ENCODE measurements at regions not wholly inside any gene's neighbourhood (a gene's known extent, or its start where the extent isn't known, plus 50 kb on each side); places are given as distances from the start of the nearest gene placed in this dataset.

- no peak for DNase-seq (ENCODE audit: low spot score)
- no peak overlapping the region for H3K27ac ChIP-seq (ENCODE audit: low read depth, low read length, poor library complexity, severe bottlenecking)
- POLR2A ChIA-PET (ENCODE audit: low non-redundant PET): no interaction called here
Measured at GRCh38 chr7:91609525-91609924, 271.0 kb downstream of the MTERF1 start.

GRCh38 chr7:91614431-91614830 lies 266.1 kb downstream of the MTERF1 start:
- Histone ChIP-seq H3K27me3 (replicated peaks; ENCODE audit: insufficient read depth, low read depth, low read length, poor library complexity) (no peaks in the 10 kb centered on the region), H3K4me1 (ENCODE audit: insufficient read depth, low read length, poor library complexity, severe bottlenecking) (peaks cover 1% of the 10 kb centered on the region), H3K36me3 (ENCODE audit: insufficient read depth, low read length, poor library complexity, severe bottlenecking) (no peaks in the 10 kb centered on the region), H3K4me3 (ENCODE audit: low read depth, low read length, poor library complexity, severe bottlenecking) (no peak overlapping the region), H3K9me3 (ENCODE audit: low read depth, low read length, poor library complexity, severe bottlenecking) (no peaks in the 10 kb centered on the region), H3K27ac (ENCODE audit: low read depth, low read length, poor library complexity, severe bottlenecking) (no peak overlapping the region)
- POLR2A ChIA-PET (ENCODE audit: low non-redundant PET): interaction anchor here (0.6 kb wide), 1 partner anchor 384 kb away, joined by 5 read pairs; no protein-coding TSS in a partner anchor
- CTCF ChIA-PET: no interaction called here
- no TSS peak for BruUV-seq (replicated peaks)
- no peak for DNase-seq (ENCODE audit: low spot score)
- intact Hi-C loops (cut with micrococcal nuclease; ENCODE audit: unreplicated experiment): no loop called here
- TF ChIP-seq CTCF (conservative IDR thresholded peaks at IDR 0.05; ENCODE audit: low read depth, low read length) (no peak), EZH2 (IDR thresholded peaks at IDR 0.05; ENCODE audit: borderline replicate concordance, low read depth, low read length, poor library complexity, severe bottlenecking) (no peak)

More at GRCh38 chr7:91609525-91609924, 271.0 kb downstream of the MTERF1 start:
- no peaks in the 10 kb centered on the region for H3K36me3 ChIP-seq (ENCODE audit: insufficient read depth, low read length, poor library complexity, severe bottlenecking)
- intact Hi-C loops (cut with micrococcal nuclease; ENCODE audit: unreplicated experiment): no loop called here
- no TSS peak for BruUV-seq (replicated peaks)
- TF ChIP-seq EZH2 (IDR thresholded peaks at IDR 0.05; ENCODE audit: borderline replicate concordance, low read depth, low read length, poor library complexity, severe bottlenecking) (no peak), CTCF (conservative IDR thresholded peaks at IDR 0.05; ENCODE audit: low read depth, low read length) (no peak)
- no peaks in the 10 kb centered on the region for H3K27me3 ChIP-seq (replicated peaks; ENCODE audit: insufficient read depth, low read depth, low read length, poor library complexity)
- CTCF ChIA-PET: no interaction called here
- no peak overlapping the region for H3K4me3 ChIP-seq (ENCODE audit: low read depth, low read length, poor library complexity, severe bottlenecking)
- no peaks in the 10 kb centered on the region for H3K9me3 ChIP-seq (ENCODE audit: low read depth, low read length, poor library complexity, severe bottlenecking)
- H3K4me1 ChIP-seq (ENCODE audit: insufficient read depth, low read length, poor library complexity, severe bottlenecking): no peaks in the 10 kb centered on the region

GRCh38 chr7:91618776-91619765 lies 261.4 kb downstream of the MTERF1 start:
- Histone ChIP-seq H3K4me1 (ENCODE audit: insufficient read depth, low read length, poor library complexity, severe bottlenecking) (peaks cover 7% of the 10 kb centered on the region), H3K36me3 (ENCODE audit: insufficient read depth, low read length, poor library complexity, severe bottlenecking) (no peaks in the 10 kb centered on the region), H3K27me3 (replicated peaks; ENCODE audit: insufficient read depth, low read depth, low read length, poor library complexity) (no peaks in the 10 kb centered on the region), H3K9me3 (ENCODE audit: low read depth, low read length, poor library complexity, severe bottlenecking) (no peaks in the 10 kb centered on the region), H3K4me3 (ENCODE audit: low read depth, low read length, poor library complexity, severe bottlenecking) (no peak overlapping the region), H3K27ac (ENCODE audit: low read depth, low read length, poor library complexity, severe bottlenecking) (no peak overlapping the region)
- no TSS peak for BruUV-seq (replicated peaks)
- POLR2A ChIA-PET (ENCODE audit: low non-redundant PET): no interaction called here
- DNase-seq (ENCODE audit: low spot score): no peak
- CTCF ChIA-PET: interaction anchor here (0.6 kb wide), 1 partner anchor 828 kb away, joined by 4 read pairs; the partner anchor contains the start of gene GATAD1
- no peak for TF ChIP-seq CTCF (conservative IDR thresholded peaks at IDR 0.05; ENCODE audit: low read depth, low read length)
- no peak for TF ChIP-seq EZH2 (IDR thresholded peaks at IDR 0.05; ENCODE audit: borderline replicate concordance, low read depth, low read length, poor library complexity, severe bottlenecking)
- intact Hi-C loops (cut with micrococcal nuclease; ENCODE audit: unreplicated experiment): no loop called here

Data from A673 (cell line).